K562 (cell line): ENCODE measurements at regions not wholly inside any gene's neighbourhood (a gene's known extent, or its start where the extent isn't known, plus 50 kb on each side); places are given as distances from the start of the nearest gene placed in this dataset.
A peak's percentile ranks its signal among the peaks of the same experiment; 100 is the strongest.

Source experiments
- ATAC-seq: fragments of 200-7000 bp; cut with Tn5 transposase; 3 replicates; pipeline ENCODE4 v1.9.1; 2020; ENCODE audit warnings: moderate library complexity
- BruUV-seq: library from RNA; stranded (reverse); fragments of 400-500 nt; replicated peaks from 2 replicates; lab custom pipeline; 2021; lab: Mats Ljungman, UMichigan
- CTCF ChIA-PET: fragments of 300-600 bp; formaldehyde crosslinking; extraction: SDS; loops from one replicate; lab custom pipeline; 2021; ENCODE audit warnings: low intra/inter-chr PET ratio; lab: Yijun Ruan, JAX
- POLR2A ChIA-PET: fragments of 300-600, 350-650 bp; sonication (Branson Sonifier 250); formaldehyde crosslinking; extraction: SDS; loops from one replicate; lab custom pipeline; 2021; ENCODE audit warnings: antibody characterized with exemption, inconsistent platforms; lab: Yijun Ruan, JAX
- DNase-seq, 4 experiments: peaks; one replicate each; pipeline versions ENCODE4 v3.0.0 to v3.0.0-alpha.2; 2011 to 2018; ENCODE audit warnings: low spot score in 3 of 4, mixed read lengths in 3 of 4; ENCODE audit errors: extremely low read depth in 1 of 4
- FAIRE-seq: peaks from 2 replicates; lab custom pipeline; 2011; peaks lifted over from hg19 to GRCh38; lab: Jason Lieb, UNC
- H2AFZ ChIP-seq: 2 replicates; pipeline ENCODE4 v1.6.0; 2011; ENCODE audit warnings: low read depth, low read length, control low read depth, inconsistent platforms
- H3K27ac ChIP-seq: fragments of 200-600 bp; 3 replicates; pipeline ENCODE4 v1.8.0; 2011; ENCODE audit warnings: low read depth, mild to moderate bottlenecking, control low read depth, inconsistent platforms, low read length, moderate library complexity, mixed read lengths; ENCODE audit errors: extremely low read depth
- H3K27me3 ChIP-seq, 2 experiments: fragments of 300-600 bp in 1 of 2; 2 replicates in 1 of 2; 3 replicates in 1 of 2; pipeline versions ENCODE4 v1.6.0 to v1.8.0; 2011; ENCODE audit warnings: inconsistent platforms in 2 of 2, low read length in 2 of 2, mild to moderate bottlenecking in 1 of 2, mixed read lengths in 1 of 2, moderate library complexity in 1 of 2; ENCODE audit not compliant: control insufficient read depth in 2 of 2, insufficient read depth in 2 of 2
- H3K36me3 ChIP-seq: fragments of 300-600 bp; 3 replicates; pipeline ENCODE4 v1.8.0; 2011; ENCODE audit warnings: mild to moderate bottlenecking, low read length, inconsistent platforms; ENCODE audit not compliant: control insufficient read depth, insufficient read depth
- H3K4me1 ChIP-seq, 2 experiments: fragments of 200-600 bp in 1 of 2; replicated peaks in 1 of 2; 2 replicates in 1 of 2; 3 replicates in 1 of 2; pipeline versions ENCODE4 v1.5.1 to v1.8.0; 2011; ENCODE audit warnings: inconsistent platforms in 2 of 2, low read length in 2 of 2, mild to moderate bottlenecking in 1 of 2, mixed read lengths in 1 of 2, moderate library complexity in 1 of 2; ENCODE audit not compliant: control insufficient read depth in 2 of 2, insufficient read depth in 2 of 2
- H3K4me2 ChIP-seq: 2 replicates; pipeline ENCODE4 v1.6.1; 2011; ENCODE audit warnings: low read length, control low read depth, inconsistent platforms, mixed read lengths; ENCODE audit not compliant: insufficient read depth
- H3K4me3 ChIP-seq: fragments of 200-600 bp; sonication (generic), shearing (Covaris generic); 2 replicates; pipeline ENCODE4 v1.5.1; 2016; ENCODE audit warnings: control low read depth, inconsistent platforms
- H3K79me2 ChIP-seq: fragments of 200-600 bp; 3 replicates; pipeline ENCODE4 v1.8.0; 2011; ENCODE audit warnings: low read length, inconsistent platforms; ENCODE audit not compliant: control insufficient read depth, insufficient read depth
- H3K9ac ChIP-seq, 2 experiments: 2 replicates each; pipeline versions ENCODE4 v1.6.0 to v1.6.1; 2011; ENCODE audit warnings: low read depth in 2 of 2, low read length in 2 of 2, control low read depth in 1 of 2, inconsistent platforms in 1 of 2, mild to moderate bottlenecking in 1 of 2, mixed read lengths in 1 of 2; ENCODE audit not compliant: insufficient read depth in 1 of 2
- H3K9me1 ChIP-seq: one replicate; pipeline ENCODE4 v1.6.0; 2011; ENCODE audit warnings: inconsistent platforms, mild to moderate bottlenecking, low read length, moderate library complexity; ENCODE audit not compliant: control insufficient read depth, insufficient read depth
- H3K9me3 ChIP-seq: replicated peaks from 2 replicates; pipeline ENCODE4 v1.5.1; 2011; ENCODE audit warnings: low read depth, low read length, inconsistent platforms; ENCODE audit not compliant: control insufficient read depth, insufficient read depth
- H4K20me1 ChIP-seq: replicated peaks from 2 replicates; pipeline ENCODE4 v1.6.1; 2011; ENCODE audit warnings: low read length, inconsistent platforms, mixed read lengths; ENCODE audit not compliant: control insufficient read depth, insufficient read depth
- EP300 ChIP-seq: IDR thresholded peaks from 2 replicates; pipeline ENCODE4 v1.6.1; 2012; ENCODE audit warnings: low read length, improper control_type of control experiment
- ERF ChIP-seq: fragments of 450-650 bp; formaldehyde crosslinking; IDR thresholded peaks from 2 replicates; pipeline ENCODE4 v1.4.0; 2020; ENCODE audit warnings: mild to moderate bottlenecking, mixed read lengths
- EWSR1 ChIP-seq: fragments of 450-650 bp; IDR thresholded peaks from 2 replicates; pipeline ENCODE4 v1.6.1; 2018; ENCODE audit warnings: borderline replicate concordance, mild to moderate bottlenecking, low read depth, moderate library complexity; ENCODE audit not compliant: partially characterized antibody
- PHB2 ChIP-seq: fragments of 450-650 bp; IDR thresholded peaks from 2 replicates; pipeline ENCODE4 v1.6.1; 2017; ENCODE audit warnings: low read depth
- PTBP1 ChIP-seq: fragments of 200-400 bp; formaldehyde crosslinking; IDR thresholded peaks from 2 replicates; pipeline ENCODE4 v1.6.1; 2017; ENCODE audit warnings: low read depth, low read length
- ZNF316 ChIP-seq: fragments of 450-650 bp; IDR thresholded peaks from 2 replicates; pipeline ENCODE4 v1.6.1; 2016
- ZNF740 ChIP-seq, 3 experiments: fragments of 200-800 bp in 1 of 3; sonication (Bioruptor generic) in 1 of 3; sonication (generic) in 1 of 3; formaldehyde crosslinking in 1 of 3; IDR thresholded peaks; 2 replicates each; pipeline versions ENCODE4 v1.6.1 to v1.8.0; 2016 to 2022; ENCODE audit warnings: mild to moderate bottlenecking in 2 of 3, missing compliant biosample characterization in 2 of 3, missing genetic modification characterization in 2 of 3, missing genetic modification reagents in 1 of 3
- WGBS: fragments of 100-300 bp; shearing (Covaris generic); methylation state at CpG from one replicate; pipeline ENCODE4 v1.1.6; 2016; ENCODE audit warnings: low coverage, mixed read lengths; ENCODE audit not compliant: insufficient coverage; ENCODE audit errors: missing lambda C conversion rate; 5-methylcytosine and 5-hydroxymethylcytosine counted together
- in situ Hi-C: fragments of 300-500 bp; cut with MboI; formaldehyde crosslinking; loops from 4 replicates; pipeline ENCODE4 v1.15.0; 2018; ENCODE audit warnings: inconsistent platforms, mixed read lengths
- intact Hi-C: fragments of 100-400 bp; cut with micrococcal nuclease; formaldehyde crosslinking; loops from 2 replicates; pipeline ENCODE4 v1.14.2; 2022
- TF ChIP-seq, protein P1 (sequence below), 2 experiments: fragments of 450-650 bp; conservative IDR thresholded peaks; 2 replicates each; pipeline ENCODE4 v1.6.1; 2017; ENCODE audit warnings: mild to moderate bottlenecking in 2 of 2, moderate library complexity in 2 of 2

GRCh38 chr2:53536583-53537361 lies 230.8 kb upstream of the CHAC2 start (continued):
- TF ChIP-seq ERF (CRISPR knock-in tag), result no peak

GRCh38 chr2:53535234-53535840 lies 232.3 kb upstream of the CHAC2 start:
- no peak overlapping the region for H3K4me3 ChIP-seq
- CTCF ChIA-PET, result no interaction called here
- intact Hi-C loops (no loop called here), in situ Hi-C loops (no loop called here)
- no peak overlapping the region for H3K9ac ChIP-seq
- BruUV-seq, result no TSS peak
- TF ChIP-seq ZNF316 (0 out of 2 replicates have a peak, but pooled peaks have one; percentile 3), PHB2 (no peak)
- H3K36me3 ChIP-seq, result no peaks in the 10 kb centered on the region
- ATAC-seq (no peak), FAIRE-seq (no peak), DNase-seq (no peak)
- 0% methylated on average over 4 of the region's 4 CpGs for WGBS
- no peaks in the 10 kb centered on the region for H3K9me3 ChIP-seq
- no peak overlapping the region for H3K4me2 ChIP-seq
- H3K27ac ChIP-seq, result no peak overlapping the region
- no peaks in the 10 kb centered on the region for H3K27me3 ChIP-seq
- no peak overlapping the region for H2AFZ ChIP-seq
- H3K4me1 ChIP-seq, result no peaks in the 10 kb centered on the region
- H4K20me1 ChIP-seq, result no peaks in the 10 kb centered on the region
- POLR2A ChIA-PET, result interaction anchor here (0.7 kb wide), 1 partner anchor 69 kb away, joined by 3 read pairs; no protein-coding TSS in a partner anchor
- H3K79me2 ChIP-seq, result no peaks in the 10 kb centered on the region
- no peaks in the 10 kb centered on the region for H3K9me1 ChIP-seq

- Histone ChIP-seq H3K36me3 (no peaks in the 10 kb centered on the region), H3K9me1 (no peaks in the 10 kb centered on the region), H3K4me3 (no peak overlapping the region), H3K4me2 (no peak overlapping the region), H2AFZ (no peak overlapping the region), H3K27me3 (no peaks in the 10 kb centered on the region), H3K79me2 (no peaks in the 10 kb centered on the region), H3K9ac (no peak overlapping the region), H3K9me3 (no peaks in the 10 kb centered on the region), H3K4me1 (no peaks in the 10 kb centered on the region), H3K27ac (no peak overlapping the region), H4K20me1 (no peaks in the 10 kb centered on the region)
- ChIA-PET CTCF (no interaction called here), POLR2A (no interaction called here)
- intact Hi-C loops, result no loop called here
- BruUV-seq, result no TSS peak
- in situ Hi-C loops, result no loop called here
- FAIRE-seq, result no peak
- no peak for ATAC-seq
- no peak for DNase-seq
- TF ChIP-seq ZNF740 (CRISPR knock-in tag; IDR thresholded peaks at IDR 0.05), result no peak
- no peak for TF ChIP-seq ZNF740 (tag; IDR thresholded peaks at IDR 0.05)
- no peak for TF ChIP-seq EP300
- no peak for TF ChIP-seq ERF (CRISPR knock-in tag)
- TF ChIP-seq PTBP1, result no peak
- no peak for TF ChIP-seq EWSR1
- TF ChIP-seq, protein P1, sequence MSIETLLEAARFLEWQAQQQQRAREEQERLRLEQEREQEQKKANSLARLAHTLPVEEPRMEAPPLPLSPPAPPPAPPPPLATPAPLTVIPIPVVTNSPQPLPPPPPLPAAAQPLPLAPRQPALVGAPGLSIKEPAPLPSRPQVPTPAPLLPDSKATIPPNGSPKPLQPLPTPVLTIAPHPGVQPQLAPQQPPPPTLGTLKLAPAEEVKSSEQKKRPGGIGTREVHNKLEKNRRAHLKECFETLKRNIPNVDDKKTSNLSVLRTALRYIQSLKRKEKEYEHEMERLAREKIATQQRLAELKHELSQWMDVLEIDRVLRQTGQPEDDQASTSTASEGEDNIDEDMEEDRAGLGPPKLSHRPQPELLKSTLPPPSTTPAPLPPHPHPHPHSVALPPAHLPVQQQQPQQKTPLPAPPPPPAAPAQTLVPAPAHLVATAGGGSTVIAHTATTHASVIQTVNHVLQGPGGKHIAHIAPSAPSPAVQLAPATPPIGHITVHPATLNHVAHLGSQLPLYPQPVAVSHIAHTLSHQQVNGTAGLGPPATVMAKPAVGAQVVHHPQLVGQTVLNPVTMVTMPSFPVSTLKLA (conservative IDR thresholded peaks at IDR 0.05), result no peak
Observed at GRCh38 chr2:53530126-53530525, 237.5 kb upstream of the CHAC2 start.
